OCI-LY7 (cell line): ENCODE measurements at regions not wholly inside any gene's neighbourhood (a gene's known extent, or its start where the extent isn't known, plus 50 kb on each side); places are given as distances from the start of the nearest gene placed in this dataset.

ENCODE experiments used
- EZH2phosphoT487 ChIP-seq: fragments of 200-600 bp; sonication (generic); IDR thresholded peaks from 2 replicates; pipeline ENCODE4 v1.6.1; 2018; ENCODE audit warnings: low read depth, borderline replicate concordance, mild to moderate bottlenecking, mixed run types, antibody characterized with exemption, low read length, moderate library complexity, mixed read lengths
- TF ChIP-seq, protein P1 (sequence below): fragments of 200-600 bp; sonication (generic); conservative IDR thresholded peaks from 2 replicates; pipeline ENCODE4 v1.5.1; 2014; ENCODE audit warnings: mild to moderate bottlenecking, antibody characterized with exemption, low read length, moderate library complexity, mixed read lengths

DNA sequence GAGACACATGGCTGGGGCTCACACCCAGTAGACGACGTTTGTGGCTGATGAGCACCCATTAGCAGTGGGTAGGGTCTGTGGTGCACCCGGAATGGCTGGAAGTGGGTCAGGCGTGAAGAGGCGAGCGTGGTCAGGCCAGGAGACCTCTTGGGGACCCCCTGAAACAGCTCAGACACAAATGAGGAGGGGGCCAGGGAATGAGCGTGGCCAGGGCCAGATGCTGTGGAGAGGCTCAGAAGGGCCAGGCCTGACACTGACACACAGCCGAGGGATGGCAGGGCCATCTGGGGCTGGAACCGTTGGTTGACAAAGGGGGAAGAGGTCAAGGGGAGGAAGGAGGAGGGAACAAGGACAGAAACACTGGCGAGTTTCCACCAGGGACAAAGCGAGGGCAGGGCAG lies 162.8 kb downstream of the SHANK2 start:
- TF ChIP-seq, protein P1, sequence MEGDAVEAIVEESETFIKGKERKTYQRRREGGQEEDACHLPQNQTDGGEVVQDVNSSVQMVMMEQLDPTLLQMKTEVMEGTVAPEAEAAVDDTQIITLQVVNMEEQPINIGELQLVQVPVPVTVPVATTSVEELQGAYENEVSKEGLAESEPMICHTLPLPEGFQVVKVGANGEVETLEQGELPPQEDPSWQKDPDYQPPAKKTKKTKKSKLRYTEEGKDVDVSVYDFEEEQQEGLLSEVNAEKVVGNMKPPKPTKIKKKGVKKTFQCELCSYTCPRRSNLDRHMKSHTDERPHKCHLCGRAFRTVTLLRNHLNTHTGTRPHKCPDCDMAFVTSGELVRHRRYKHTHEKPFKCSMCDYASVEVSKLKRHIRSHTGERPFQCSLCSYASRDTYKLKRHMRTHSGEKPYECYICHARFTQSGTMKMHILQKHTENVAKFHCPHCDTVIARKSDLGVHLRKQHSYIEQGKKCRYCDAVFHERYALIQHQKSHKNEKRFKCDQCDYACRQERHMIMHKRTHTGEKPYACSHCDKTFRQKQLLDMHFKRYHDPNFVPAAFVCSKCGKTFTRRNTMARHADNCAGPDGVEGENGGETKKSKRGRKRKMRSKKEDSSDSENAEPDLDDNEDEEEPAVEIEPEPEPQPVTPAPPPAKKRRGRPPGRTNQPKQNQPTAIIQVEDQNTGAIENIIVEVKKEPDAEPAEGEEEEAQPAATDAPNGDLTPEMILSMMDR: no peak
- no peak for TF ChIP-seq EZH2phosphoT487
